ENCODE measurements at regions not wholly inside any gene's neighbourhood (a gene's known extent, or its start where the extent isn't known, plus 50 kb on each side); places are given as distances from the start of the nearest gene placed in this dataset.

- H3K4me3 ChIP-seq (ENCODE audit: low read depth, low read length) = no peak overlapping the region
- no peak for DNase-seq (ENCODE audit: low read depth, low spot score)
- in situ Hi-C loops (cut with HindIII; ENCODE audit: low sequenced_read_pairs) = no loop called here
- TF ChIP-seq CTCF (IDR thresholded peaks at IDR 0.05; ENCODE audit: low read depth, low read length) = no peak
Observed at GRCh38 chr20:11716945-11717248, 200.8 kb upstream of the BTBD3 start.

DNA sequence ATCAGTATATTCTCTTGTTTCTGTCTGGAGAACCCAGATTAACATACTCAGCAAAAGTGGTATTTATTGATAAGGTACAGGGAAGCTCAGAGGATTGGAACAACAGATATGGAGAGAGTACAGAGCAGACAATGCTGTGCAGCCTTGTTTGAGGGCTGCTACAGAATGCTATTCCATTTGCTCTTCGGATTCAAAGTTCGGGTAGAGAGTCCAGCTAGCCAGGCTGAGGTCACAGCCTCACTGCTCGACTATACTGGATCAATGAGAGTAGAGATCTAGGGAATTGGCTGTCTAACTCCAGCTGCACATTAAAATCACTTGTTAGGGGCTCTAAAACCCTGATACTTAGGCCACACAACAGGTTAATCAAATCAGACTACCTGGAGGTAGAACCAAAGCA lies 200.1 kb upstream of the BTBD3 start:
- in situ Hi-C loops (cut with HindIII; ENCODE audit: low sequenced_read_pairs) = no loop called here
- no peak overlapping the region for H3K4me3 ChIP-seq (ENCODE audit: low read depth, low read length)
- no peak for TF ChIP-seq CTCF (IDR thresholded peaks at IDR 0.05; ENCODE audit: low read depth, low read length)
- DNase-seq (ENCODE audit: low read depth, low spot score) = no peak

DNA sequence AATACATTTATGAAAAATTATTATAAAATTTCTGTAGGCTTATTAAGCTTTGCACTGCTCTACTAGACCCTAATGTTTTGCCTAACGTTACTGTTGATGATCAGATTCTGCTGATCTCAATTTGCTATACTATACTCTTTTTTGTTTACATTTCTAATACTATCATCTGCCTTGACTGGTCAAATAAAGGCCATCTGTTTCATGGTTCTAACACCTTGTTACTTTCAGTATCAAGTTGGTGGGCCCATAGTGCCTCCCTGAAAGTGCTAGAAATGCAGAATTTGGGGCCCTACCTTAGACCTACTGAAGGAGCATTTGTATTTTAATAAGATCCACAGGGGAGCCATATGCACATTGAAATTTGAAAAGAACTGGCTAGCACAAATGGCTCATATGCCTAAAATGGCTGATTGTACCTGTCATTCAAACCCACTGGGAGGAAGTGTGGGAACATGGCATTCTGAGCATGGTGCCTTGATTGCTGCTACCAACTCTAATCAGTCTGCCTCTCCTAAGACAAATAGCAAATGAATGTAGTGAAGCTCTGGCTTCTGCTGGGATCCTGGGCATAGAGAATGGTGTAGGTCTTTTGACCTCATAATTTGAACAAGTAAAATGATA lies 199.1 kb upstream of the BTBD3 start:
- no peak for TF ChIP-seq CTCF (IDR thresholded peaks at IDR 0.05; ENCODE audit: low read depth, low read length)
- in situ Hi-C loops (cut with HindIII; ENCODE audit: low sequenced_read_pairs) = no loop called here
- no peak for DNase-seq (ENCODE audit: low read depth, low spot score)
- no peak overlapping the region for H3K4me3 ChIP-seq (ENCODE audit: low read depth, low read length)

DNA sequence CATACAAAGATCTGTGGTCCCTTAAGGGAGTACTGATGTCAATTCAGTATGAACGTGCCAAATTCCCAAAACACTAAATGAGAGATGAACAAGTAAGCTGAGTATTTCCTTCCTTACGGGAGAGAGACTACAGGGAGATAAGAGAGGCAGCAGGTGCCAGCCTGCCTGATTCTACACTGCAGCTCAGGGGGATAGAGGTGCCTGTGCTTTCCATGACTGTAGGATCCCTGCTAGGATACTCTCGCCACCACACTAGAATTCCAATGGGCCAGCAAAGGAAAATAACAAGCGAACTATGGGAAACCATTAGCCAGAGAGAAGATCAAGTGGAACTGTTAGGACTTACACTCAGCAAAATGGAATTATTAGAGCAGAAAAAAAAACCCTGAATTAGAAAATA lies 198.5 kb upstream of the BTBD3 start:
- DNase-seq (ENCODE audit: low read depth, low spot score) = no peak
- no peak overlapping the region for H3K4me3 ChIP-seq (ENCODE audit: low read depth, low read length)
- in situ Hi-C loops (cut with HindIII; ENCODE audit: low sequenced_read_pairs) = no loop called here
- no peak for TF ChIP-seq CTCF (IDR thresholded peaks at IDR 0.05; ENCODE audit: low read depth, low read length)

DNA sequence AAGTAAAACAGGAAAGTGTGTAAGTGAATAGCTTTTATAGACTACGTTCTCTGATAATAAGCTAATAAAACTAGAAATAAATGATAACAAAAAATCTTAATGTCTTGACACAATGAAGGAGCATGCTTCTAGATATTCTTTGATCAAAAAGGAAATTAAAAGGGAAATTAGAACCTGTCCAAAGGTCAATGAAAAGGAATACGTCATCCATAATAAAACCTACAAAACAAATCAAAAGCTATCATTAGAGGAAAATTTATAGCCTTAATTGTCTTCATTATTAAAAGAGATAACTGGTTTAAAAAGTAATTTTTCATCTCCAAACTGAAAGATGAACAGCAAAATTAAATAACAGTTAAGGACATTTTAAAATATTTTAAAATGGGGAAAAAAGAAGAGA lies 196.3 kb upstream of the BTBD3 start:
- no peak overlapping the region for H3K4me3 ChIP-seq (ENCODE audit: low read depth, low read length)
- no peak for DNase-seq (ENCODE audit: low read depth, low spot score)
- in situ Hi-C loops (cut with HindIII; ENCODE audit: low sequenced_read_pairs) = no loop called here
- TF ChIP-seq CTCF (IDR thresholded peaks at IDR 0.05; ENCODE audit: low read depth, low read length) = no peak

GRCh38 chr20:11724097-11724496 lies 193.6 kb upstream of the BTBD3 start:
- TF ChIP-seq CTCF (IDR thresholded peaks at IDR 0.05; ENCODE audit: low read depth, low read length) = no peak
- DNase-seq (ENCODE audit: low read depth, low spot score) = no peak
- no peak overlapping the region for H3K4me3 ChIP-seq (ENCODE audit: low read depth, low read length)
- in situ Hi-C loops (cut with HindIII; ENCODE audit: low sequenced_read_pairs) = no loop called here

GRCh38 chr20:11726026-11726425 lies 191.7 kb upstream of the BTBD3 start:
- no peak for TF ChIP-seq CTCF (IDR thresholded peaks at IDR 0.05; ENCODE audit: low read depth, low read length)
- in situ Hi-C loops (cut with HindIII; ENCODE audit: low sequenced_read_pairs) = no loop called here
- DNase-seq (ENCODE audit: low read depth, low spot score) = no peak
- no peak overlapping the region for H3K4me3 ChIP-seq (ENCODE audit: low read depth, low read length)

Measured in astrocyte of the spinal cord (primary cell).